ENCODE measurements at regions not wholly inside any gene's neighbourhood (a gene's known extent, or its start where the extent isn't known, plus 50 kb on each side); places are given as distances from the start of the nearest gene placed in this dataset.
A peak's percentile ranks its signal among the peaks of the same experiment; 100 is the strongest.

GRCh38 chr16:9270941-9271340, 179.5 kb downstream of the HAPSTR1 start:
- H3K4me3 ChIP-seq (ENCODE audit: low read depth, low read length), result no peak overlapping the region
- TF ChIP-seq, protein P1, sequence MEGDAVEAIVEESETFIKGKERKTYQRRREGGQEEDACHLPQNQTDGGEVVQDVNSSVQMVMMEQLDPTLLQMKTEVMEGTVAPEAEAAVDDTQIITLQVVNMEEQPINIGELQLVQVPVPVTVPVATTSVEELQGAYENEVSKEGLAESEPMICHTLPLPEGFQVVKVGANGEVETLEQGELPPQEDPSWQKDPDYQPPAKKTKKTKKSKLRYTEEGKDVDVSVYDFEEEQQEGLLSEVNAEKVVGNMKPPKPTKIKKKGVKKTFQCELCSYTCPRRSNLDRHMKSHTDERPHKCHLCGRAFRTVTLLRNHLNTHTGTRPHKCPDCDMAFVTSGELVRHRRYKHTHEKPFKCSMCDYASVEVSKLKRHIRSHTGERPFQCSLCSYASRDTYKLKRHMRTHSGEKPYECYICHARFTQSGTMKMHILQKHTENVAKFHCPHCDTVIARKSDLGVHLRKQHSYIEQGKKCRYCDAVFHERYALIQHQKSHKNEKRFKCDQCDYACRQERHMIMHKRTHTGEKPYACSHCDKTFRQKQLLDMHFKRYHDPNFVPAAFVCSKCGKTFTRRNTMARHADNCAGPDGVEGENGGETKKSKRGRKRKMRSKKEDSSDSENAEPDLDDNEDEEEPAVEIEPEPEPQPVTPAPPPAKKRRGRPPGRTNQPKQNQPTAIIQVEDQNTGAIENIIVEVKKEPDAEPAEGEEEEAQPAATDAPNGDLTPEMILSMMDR (IDR thresholded peaks at IDR 0.05; ENCODE audit: low read depth, low read length), result no peak
- DNase-seq (ENCODE audit: low read depth), result no peak

DNA sequence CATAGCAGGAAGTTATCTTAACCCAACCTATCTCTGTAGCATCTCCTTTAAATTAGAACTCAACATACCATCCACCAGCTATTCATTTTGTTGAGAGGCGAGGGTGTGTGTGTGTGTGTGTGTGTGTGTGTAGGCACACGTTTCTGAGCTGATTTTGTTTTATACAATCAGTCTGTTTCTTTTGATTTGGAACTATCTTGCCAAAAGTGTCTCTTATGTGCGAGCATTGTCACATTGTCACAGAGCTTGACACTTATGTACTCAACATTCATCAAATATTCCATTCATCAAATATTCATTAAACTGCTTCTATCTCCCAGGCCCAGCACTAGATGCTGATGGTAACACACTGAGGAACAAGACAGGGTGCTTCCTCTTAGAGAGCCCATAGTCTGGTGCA, 180.4 kb downstream of the HAPSTR1 start:
- TF ChIP-seq MYC (IDR thresholded peaks at IDR 0.05; ENCODE audit: low read depth, low read length) (no peak), POLR2A (IDR thresholded peaks at IDR 0.05; ENCODE audit: extremely low read depth, insufficient read length) (no peak), MAX (IDR thresholded peaks at IDR 0.05; ENCODE audit: low read depth, low read length) (no peak)
- TF ChIP-seq, protein P1 (IDR thresholded peaks at IDR 0.05; ENCODE audit: low read depth, low read length), result no peak
- DNase-seq (ENCODE audit: low read depth), result no peak
- H3K4me3 ChIP-seq (ENCODE audit: low read depth, low read length), result no peak overlapping the region

- no peak overlapping the region for H3K4me3 ChIP-seq (ENCODE audit: low read depth, low read length)
- TF ChIP-seq MYC (IDR thresholded peaks at IDR 0.05; ENCODE audit: low read depth, low read length) (no peak), POLR2A (IDR thresholded peaks at IDR 0.05; ENCODE audit: extremely low read depth, insufficient read length) (no peak), MAX (IDR thresholded peaks at IDR 0.05; ENCODE audit: low read depth, low read length) (no peak)
- TF ChIP-seq, protein P1 (IDR thresholded peaks at IDR 0.05; ENCODE audit: low read depth, low read length), result no peak
- no peak for DNase-seq (ENCODE audit: low read depth)
These were observed 183.9 kb downstream of the HAPSTR1 start for GRCh38 chr16:9275377-9275776.

GRCh38 chr16:9275816-9276354, 184.4 kb downstream of the HAPSTR1 start:
- no peak overlapping the region for H3K4me3 ChIP-seq (ENCODE audit: low read depth, low read length)
- TF ChIP-seq, protein P1 (IDR thresholded peaks at IDR 0.05; ENCODE audit: low read depth, low read length), result no peak
- no peak for TF ChIP-seq MAX (IDR thresholded peaks at IDR 0.05; ENCODE audit: low read depth, low read length)
- no peak for TF ChIP-seq MYC (IDR thresholded peaks at IDR 0.05; ENCODE audit: low read depth, low read length)
- TF ChIP-seq POLR2A (IDR thresholded peaks at IDR 0.05; ENCODE audit: extremely low read depth, insufficient read length), result no peak
- DNase-seq (ENCODE audit: low read depth), result no peak

DNA sequence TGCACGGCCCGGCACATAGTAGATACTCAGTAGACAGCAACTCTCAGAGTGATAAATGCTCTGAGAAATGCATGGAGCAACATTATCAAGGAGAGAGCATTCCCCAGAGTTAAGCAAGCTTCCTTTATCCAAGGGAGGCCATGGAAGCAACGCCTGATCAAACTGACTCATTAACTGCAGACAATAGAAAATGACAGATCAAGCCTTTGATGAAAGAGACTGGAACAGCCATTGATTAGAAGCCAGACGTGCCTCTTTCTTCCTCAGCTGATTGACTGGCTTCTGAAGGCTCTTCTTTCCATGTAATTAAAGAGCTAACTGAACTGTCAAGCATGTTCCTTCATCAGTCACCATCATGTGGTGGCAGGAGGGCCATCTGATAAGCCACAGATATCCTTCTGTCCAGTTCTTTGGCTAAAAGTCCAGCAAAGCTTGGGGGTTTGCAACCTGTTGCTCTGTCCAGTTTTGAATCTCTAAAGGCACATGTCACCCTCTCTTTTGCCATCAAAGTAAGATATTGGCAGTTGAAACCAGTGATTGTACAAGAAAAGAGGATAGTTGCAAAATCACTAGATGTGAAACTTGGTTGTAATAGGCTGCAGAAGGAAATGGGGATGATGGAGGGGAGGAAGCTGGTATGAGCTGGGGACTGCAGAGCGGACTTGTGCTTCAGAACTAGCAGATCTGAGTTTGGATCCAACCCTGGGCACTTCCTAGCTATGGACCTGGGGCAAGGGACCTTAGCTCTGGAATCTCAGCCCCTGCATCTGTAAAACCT, 188.0 kb downstream of the HAPSTR1 start:
- TF ChIP-seq, protein P1 (IDR thresholded peaks at IDR 0.05; ENCODE audit: low read depth, low read length), result no peak
- TF ChIP-seq MYC (IDR thresholded peaks at IDR 0.05; ENCODE audit: low read depth, low read length) (no peak), MAX (IDR thresholded peaks at IDR 0.05; ENCODE audit: low read depth, low read length) (no peak), POLR2A (IDR thresholded peaks at IDR 0.05; ENCODE audit: extremely low read depth, insufficient read length) (no peak)
- DNase-seq (ENCODE audit: low read depth), result peak; percentile 42
- no peak overlapping the region for H3K4me3 ChIP-seq (ENCODE audit: low read depth, low read length)

All from NB4 (cell line).